Left ventricle myocardium inferior (tissue), 1 donor: ENCODE measurements at regions not wholly inside any gene's neighbourhood (a gene's known extent, or its start where the extent isn't known, plus 50 kb on each side); places are given as distances from the start of the nearest gene placed in this dataset.

Source experiments
- DNase-seq: peaks from one replicate; pipeline ENCODE4 v3.0.0-alpha.2; 2020
- H3K27ac ChIP-seq: fragments of 200-600 bp; replicated peaks from 2 replicates; pipeline ENCODE4 v1.8.0; 2021
- H3K27me3 ChIP-seq: fragments of 200-600 bp; 2 replicates; pipeline ENCODE4 v1.8.0; 2021; ENCODE audit warnings: low read depth
- H3K36me3 ChIP-seq: fragments of 200-600 bp; 2 replicates; pipeline ENCODE4 v1.8.0; 2021
- H3K4me1 ChIP-seq: fragments of 200-600 bp; 2 replicates; pipeline ENCODE4 v1.8.0; 2021
- H3K4me3 ChIP-seq: fragments of 200-600 bp; 2 replicates; pipeline ENCODE4 v1.8.0; 2021; ENCODE audit warnings: mild to moderate bottlenecking, moderate library complexity
- H3K9me3 ChIP-seq: fragments of 200-600 bp; replicated peaks from 2 replicates; pipeline ENCODE4 v1.8.0; 2021
- intact Hi-C: fragments of 100-400 bp; cut with micrococcal nuclease; formaldehyde crosslinking; loops from one replicate; pipeline ENCODE4 v1.11.0; 2022
- TF ChIP-seq, protein P1 (sequence below): fragments of 200-600 bp; IDR thresholded peaks from 2 replicates; pipeline ENCODE4 v1.8.0; 2021; ENCODE audit warnings: antibody characterized with exemption, mild to moderate bottlenecking, borderline replicate concordance
- donor health status: DM: no; HTN: yes; CAD: no; lungs with severe emphysema.

DNA sequence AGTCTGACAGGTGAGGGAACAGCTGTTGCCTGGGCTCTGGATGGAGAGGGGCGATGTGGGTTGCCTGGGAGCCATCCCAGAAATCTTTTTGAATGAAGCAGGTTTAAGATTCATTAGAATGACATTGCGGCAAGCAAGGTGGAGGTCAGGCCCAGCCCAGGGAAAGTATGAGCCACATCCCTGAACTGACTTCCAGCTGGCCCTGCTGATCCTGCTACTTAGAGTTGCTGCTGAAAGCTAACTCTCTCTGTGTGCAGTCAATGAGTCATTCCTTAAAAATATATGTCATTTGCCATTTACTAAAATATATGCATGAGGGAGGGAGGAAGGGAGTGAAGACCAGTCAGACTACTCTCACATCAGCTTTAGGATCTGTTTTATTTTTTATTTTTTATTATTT, 54.3 kb upstream of the RAB3GAP2 start:
- Histone ChIP-seq H3K27me3 (no peaks in the 10 kb centered on the region), H3K36me3 (no peaks in the 10 kb centered on the region), H3K27ac (no peak overlapping the region), H3K9me3 (no peaks in the 10 kb centered on the region), H3K4me1 (no peaks in the 10 kb centered on the region), H3K4me3 (no peak overlapping the region)
- no peak for DNase-seq
- TF ChIP-seq, protein P1, sequence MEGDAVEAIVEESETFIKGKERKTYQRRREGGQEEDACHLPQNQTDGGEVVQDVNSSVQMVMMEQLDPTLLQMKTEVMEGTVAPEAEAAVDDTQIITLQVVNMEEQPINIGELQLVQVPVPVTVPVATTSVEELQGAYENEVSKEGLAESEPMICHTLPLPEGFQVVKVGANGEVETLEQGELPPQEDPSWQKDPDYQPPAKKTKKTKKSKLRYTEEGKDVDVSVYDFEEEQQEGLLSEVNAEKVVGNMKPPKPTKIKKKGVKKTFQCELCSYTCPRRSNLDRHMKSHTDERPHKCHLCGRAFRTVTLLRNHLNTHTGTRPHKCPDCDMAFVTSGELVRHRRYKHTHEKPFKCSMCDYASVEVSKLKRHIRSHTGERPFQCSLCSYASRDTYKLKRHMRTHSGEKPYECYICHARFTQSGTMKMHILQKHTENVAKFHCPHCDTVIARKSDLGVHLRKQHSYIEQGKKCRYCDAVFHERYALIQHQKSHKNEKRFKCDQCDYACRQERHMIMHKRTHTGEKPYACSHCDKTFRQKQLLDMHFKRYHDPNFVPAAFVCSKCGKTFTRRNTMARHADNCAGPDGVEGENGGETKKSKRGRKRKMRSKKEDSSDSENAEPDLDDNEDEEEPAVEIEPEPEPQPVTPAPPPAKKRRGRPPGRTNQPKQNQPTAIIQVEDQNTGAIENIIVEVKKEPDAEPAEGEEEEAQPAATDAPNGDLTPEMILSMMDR, result no peak
- intact Hi-C loops, result no loop called here

DNA sequence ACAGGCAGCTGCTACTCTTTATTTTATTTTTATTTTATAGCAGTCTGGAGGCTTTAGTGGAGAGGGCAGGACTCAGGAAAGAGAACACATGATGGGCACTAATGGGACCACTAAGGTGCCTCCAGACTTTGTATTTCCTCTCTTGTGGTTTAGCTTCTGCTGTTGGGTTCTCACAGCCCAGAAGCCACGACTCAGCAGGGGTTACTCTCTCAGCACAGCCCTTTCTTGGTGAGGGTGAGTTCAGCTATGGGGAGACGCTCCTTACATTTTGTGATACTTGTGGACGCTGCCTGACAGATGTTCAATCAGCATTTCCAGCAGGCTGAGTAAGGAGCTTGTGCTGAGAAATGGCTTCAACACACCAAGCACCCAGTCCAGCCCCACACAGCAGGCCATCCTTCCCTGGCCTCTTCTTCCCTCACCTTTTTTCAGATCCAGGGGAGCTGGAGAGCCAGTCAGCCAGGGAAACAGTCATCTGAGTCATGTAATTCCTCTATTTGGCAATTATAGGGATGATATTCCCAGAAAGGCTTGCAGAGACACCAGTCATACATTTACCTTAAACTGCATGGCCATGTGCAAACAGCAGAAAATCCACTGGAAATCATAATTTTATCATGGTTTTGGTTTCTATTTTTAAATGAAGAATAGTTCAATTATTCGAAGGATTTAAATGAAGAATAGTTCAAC, 53.2 kb upstream of the RAB3GAP2 start:
- Histone ChIP-seq H3K27me3 (no peaks in the 10 kb centered on the region), H3K4me1 (no peaks in the 10 kb centered on the region), H3K9me3 (no peaks in the 10 kb centered on the region), H3K36me3 (no peaks in the 10 kb centered on the region), H3K27ac (no peak overlapping the region), H3K4me3 (no peak overlapping the region)
- intact Hi-C loops, result no loop called here
- DNase-seq, result no peak
- TF ChIP-seq, protein P1, result no peak

DNA sequence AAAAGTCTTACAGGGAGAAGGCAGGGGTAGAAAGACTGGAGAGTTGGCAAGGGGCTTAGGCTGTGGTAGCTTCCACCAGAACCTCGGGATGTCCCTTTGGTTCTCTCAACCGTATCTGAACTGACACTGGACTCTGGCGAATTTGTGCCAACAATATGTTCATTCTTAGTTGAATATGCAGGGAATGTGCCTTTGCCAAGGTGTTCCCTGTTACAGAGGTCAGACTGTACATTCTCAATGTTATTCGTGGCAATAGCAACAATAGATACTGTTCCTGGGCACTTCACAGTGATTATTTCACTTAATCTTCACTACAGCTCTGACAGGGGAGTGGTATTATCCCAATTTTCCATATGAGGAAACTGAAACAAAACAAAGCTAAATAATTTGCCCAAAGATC, 51.5 kb upstream of the RAB3GAP2 start:
- TF ChIP-seq, protein P1, result no peak
- Histone ChIP-seq H3K4me1 (no peaks in the 10 kb centered on the region), H3K27ac (no peak overlapping the region), H3K4me3 (no peak overlapping the region), H3K9me3 (no peaks in the 10 kb centered on the region), H3K36me3 (no peaks in the 10 kb centered on the region), H3K27me3 (no peaks in the 10 kb centered on the region)
- intact Hi-C loops, result no loop called here
- DNase-seq, result no peak

DNA sequence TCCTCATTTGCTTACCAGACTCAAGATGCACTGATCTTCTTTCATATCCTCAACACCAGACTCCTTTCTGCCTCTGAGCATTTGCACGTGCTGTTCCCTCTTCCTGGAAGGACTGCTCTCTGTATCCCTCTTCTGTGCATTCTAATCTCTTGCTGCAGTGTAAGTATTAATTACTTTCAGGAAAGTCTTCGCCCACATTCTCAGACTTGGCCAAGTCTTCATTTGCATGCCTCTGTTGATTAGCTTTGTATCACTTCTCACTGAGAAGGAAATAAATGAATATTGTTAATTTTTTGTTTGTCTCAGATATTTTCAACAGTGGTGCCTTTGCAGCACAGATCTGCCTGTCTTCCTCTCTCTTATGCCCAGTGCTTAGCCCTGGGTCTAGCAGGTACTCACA, 50.3 kb upstream of the RAB3GAP2 start:
- intact Hi-C loops, result no loop called here
- no peaks in the 10 kb centered on the region for H3K27me3 ChIP-seq
- H3K36me3 ChIP-seq, result no peaks in the 10 kb centered on the region
- no peak for DNase-seq
- H3K9me3 ChIP-seq, result no peaks in the 10 kb centered on the region
- H3K4me1 ChIP-seq, result peaks cover 6% of the 10 kb centered on the region
- TF ChIP-seq, protein P1, result no peak
- no peak overlapping the region for H3K4me3 ChIP-seq
- no peak overlapping the region for H3K27ac ChIP-seq
